ENCODE measurements at regions not wholly inside any gene's neighbourhood (a gene's known extent, or its start where the extent isn't known, plus 50 kb on each side); places are given as distances from the start of the nearest gene placed in this dataset.

GRCh38 chr9:16245756-16246440 is 624.6 kb downstream of the BNC2 start:
- DNase-seq: no peak

GRCh38 chr9:16246785-16247184 is 623.7 kb downstream of the BNC2 start:
- no peak for DNase-seq

- no peak for DNase-seq
Observed at GRCh38 chr9:16247188-16247875, 623.1 kb downstream of the BNC2 start.

DNA sequence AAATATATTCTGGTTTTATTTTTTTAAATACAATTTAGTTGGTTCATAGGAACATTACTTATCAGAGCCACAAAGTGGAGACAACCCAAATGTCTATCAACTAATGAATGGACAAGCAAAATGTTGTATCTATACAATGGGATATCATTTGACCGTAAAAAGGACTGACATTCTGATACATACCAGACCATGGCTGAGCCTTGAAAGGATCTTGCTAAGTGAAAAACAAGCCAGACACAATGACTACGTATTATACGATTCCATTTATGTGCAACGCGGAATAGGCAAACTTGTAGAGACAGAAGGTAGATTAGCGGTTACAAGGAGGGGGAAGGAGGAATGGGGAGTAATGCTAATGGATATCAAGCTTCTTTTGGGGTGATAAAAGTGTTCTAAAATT is 621.6 kb downstream of the BNC2 start:
- DNase-seq: no peak

DNA sequence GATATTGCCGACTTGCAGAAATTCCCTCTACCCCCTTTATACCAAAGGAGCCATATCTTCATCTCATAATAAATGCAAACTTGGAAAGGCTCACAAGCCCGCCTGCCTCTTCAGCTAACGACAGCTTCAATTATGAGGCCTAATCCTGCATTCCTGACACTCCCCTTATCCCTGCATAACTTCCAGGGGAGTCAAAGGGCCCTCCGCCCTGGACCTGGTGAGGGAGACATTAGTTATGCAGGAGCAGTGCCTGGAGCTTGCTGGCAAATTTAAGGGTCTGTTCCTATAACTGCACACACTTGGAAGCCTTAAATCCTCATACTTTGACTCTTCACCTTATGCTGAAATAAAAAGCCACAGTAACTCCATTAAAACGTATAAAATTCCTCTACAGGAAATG is 617.9 kb downstream of the BNC2 start:
- no peak for DNase-seq

DNA sequence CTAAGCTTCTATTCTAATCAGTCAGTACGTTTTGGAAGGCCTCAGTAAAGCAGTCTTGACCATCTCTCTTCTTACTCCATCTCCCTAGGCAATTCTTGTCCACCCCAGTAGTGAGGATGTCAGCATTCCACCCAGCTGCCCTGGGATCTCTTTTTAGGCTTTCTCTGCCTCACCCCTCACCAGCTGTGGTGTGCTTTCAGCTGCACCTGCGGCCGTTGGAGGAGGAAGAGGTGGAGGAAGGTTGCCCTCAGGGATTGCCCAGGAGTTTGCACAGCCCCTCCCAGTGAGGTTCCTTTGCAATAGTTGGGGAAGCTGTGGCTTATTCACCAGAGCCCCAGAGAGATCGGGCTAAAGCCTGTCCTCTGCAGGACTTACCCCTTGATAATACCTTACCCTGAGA is 615.8 kb downstream of the BNC2 start:
- DNase-seq: no peak

- DNase-seq: no peak
Observed at GRCh38 chr9:16255217-16255616, 615.3 kb downstream of the BNC2 start.

GRCh38 chr9:16257604-16258003 is 612.9 kb downstream of the BNC2 start:
- DNase-seq: no peak

GRCh38 chr9:16258191-16258590 is 612.3 kb downstream of the BNC2 start:
- DNase-seq: no peak

DNA sequence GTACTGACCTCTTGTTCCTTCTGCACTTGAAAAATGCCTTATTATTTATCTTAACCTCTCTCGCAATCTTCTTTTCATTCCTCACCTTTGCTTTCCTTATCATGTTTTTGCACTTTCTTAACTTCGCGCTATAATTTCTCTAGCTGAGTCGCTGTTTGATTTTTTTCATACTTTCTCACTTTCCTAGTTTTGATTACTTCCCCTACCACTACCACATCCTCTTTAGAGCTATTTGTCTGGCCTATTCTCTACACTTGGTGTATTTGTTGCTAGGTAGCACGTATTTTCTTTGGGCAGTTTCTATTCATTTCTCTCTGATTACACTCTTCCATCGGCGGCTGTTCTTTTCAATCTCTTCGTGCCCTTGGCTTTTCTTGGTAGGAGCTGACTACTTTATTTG is 611.8 kb downstream of the BNC2 start:
- peak; percentile 14 for DNase-seq

DNA sequence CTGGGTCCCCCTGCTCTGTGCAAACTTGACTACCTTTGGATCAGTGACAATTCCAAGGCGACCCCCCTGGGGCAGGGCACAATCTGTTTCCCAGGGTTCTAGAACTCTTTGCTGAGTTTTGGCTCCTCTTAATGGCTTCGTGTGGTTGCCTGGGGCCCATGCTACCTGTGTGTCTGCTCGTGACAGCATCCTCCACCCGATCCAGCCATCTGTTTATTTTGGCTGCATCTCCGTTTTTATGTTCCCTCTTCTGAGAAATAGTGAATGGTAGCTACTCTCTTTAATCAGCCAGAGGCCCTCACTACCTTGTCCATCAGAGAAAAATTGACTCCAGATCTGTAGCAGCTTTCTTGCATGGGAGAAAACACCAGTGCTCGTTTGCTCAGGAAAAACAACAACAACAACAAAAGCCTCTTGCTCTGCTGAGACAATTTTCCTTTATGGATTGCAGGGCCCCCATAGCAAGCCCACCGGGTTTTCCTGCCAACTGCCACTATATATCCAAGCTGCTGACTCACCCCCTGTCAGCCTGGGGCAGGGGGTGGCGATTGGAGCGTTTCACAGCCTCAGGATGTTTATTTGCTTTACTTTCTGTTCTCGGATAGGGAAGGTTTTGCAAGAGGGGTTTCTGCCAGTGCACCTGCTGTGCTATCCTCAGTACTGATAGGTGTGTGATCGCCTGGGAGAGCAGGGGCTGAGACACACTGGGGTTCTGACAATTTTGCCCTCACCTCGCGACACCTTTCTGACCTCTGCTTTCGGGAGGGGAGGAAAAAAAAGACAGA is 607.8 kb downstream of the BNC2 start:
- no peak for DNase-seq

GRCh38 chr9:16265688-16266087 is 604.8 kb downstream of the BNC2 start:
- DNase-seq: no peak

DNA sequence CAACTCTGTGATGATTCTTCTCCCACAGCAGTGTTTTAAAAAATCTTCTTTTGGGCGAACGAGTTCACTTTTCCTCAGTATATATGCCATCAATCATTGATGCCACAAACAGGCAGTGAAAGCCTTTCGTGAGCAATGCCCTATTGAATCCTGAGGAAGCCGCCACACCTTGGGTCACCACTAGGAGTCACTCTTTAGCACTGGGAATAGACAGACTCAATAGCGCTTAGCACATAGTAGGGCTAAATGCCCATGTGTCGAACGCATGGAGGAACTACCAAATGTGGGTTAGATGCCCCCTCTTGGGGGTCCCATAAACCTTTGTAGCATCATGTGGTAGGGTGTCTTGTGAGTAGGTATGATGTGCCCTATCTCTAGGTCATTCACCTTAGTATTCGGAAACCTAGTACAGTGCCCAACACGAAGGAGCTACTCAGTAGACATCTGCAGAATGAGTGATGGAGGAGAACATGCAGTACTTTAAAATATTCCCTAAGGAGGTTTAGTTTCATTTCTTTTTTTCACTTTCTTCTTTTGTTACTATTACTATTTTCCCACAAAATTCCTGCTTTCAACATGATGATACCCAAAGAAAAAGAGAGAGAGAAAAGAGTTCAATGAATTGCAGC is 603.7 kb downstream of the BNC2 start:
- no peak for DNase-seq

DNA sequence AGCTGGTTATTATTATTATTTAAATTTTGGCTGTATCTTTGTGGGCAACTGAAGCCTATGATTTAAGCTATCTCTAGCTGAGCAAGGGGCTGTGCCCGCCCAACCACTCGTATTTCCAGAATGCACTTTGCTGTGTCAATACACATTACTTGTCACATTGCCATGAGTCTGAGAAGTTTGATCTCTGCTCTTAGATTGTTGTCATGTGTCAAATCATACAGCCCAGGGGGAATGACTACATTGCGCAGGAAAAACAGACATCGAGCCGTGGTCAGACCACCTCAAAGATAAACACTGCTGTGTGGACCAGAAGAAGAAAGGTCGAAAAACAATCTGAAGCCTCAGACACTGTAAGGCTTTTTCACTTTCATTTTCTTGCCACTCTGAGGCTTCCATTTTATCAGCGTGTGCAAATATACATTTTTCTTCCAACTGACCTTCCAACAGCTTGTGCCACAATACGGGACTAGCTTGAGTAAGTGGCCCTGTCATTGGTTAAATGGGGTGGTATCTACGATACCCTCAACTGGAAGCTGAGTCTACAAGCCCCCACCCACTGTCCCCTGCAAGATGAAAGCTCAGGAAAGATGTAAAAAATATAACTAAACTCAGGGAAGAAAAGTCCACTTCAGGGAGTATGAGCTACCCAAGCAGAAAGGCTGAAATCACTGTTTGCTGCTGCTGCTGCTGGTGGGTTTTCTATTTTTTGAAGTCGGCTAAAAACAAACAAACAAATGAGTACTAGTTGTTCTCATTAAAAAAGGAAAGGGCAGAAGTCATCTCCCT is 603.0 kb downstream of the BNC2 start:
- DNase-seq: no peak

DNA sequence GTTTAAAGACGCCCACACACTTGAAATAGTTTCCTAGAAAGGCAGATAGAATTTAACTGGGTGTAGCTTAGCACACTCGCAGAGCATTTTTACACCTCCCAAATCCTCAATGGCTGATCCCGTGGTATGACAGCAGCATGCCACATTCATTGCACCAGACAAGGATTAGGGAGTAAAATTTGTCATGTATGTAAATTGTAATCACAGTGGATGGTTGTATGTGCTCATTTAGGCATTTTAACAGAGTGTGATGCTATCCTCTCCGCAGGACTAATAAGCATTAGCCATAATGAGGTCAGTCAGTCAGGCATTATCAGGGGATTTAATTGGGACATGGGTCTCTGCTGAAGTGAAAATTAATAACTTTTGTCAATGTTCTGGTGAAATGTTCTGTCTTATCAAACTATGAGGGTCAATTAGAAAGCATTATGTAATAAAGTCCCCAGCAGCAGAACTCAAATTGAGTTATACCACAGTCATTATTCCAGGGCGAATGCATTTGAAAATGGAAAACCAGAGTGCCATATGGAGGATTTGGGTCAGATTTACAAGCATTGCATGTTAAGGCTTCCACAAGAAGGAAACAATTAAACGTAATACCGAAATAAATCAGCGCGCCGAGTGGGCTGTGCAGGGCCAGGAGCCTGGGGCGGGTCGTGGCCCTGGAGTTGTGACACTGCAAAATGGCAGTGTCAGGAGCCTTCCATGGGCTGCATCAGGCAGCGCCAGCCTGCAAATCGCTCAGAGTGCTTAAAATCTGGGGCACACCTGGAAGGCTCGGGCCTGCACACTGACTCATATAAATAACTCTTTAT is 602.2 kb downstream of the BNC2 start:
- no peak for DNase-seq

GRCh38 chr9:16271967-16272366 is 598.5 kb downstream of the BNC2 start:
- DNase-seq: no peak

- no peak for DNase-seq
Observed at GRCh38 chr9:16272776-16273175, 597.7 kb downstream of the BNC2 start.

- DNase-seq: no peak
Observed at GRCh38 chr9:16275795-16276624, 594.5 kb downstream of the BNC2 start.

- DNase-seq: no peak
Observed at GRCh38 chr9:16276866-16277265, 593.6 kb downstream of the BNC2 start.

DNA sequence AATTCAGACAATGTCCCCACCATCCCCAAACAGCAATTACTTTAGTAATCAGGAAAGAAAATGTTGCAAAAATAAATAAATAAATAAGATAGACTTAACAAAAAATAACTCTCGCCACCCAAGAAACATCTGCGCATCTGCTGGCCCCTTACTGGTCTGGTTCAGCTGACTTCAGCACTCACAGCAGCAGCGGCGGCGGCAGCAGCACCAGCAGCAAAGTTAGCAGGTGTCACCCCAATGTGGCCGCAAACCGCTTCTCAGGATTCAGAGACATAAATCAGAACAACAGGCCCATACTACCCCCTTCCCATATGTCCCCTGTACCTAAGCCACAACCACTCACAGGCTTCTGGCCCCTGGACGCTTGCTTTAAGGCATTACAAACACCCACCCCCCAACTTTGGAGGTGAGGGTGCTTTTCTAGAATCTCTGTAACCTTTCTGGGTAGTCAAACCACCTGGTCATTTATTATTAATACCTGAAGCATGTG is 593.0 kb downstream of the BNC2 start:
- DNase-seq: no peak
